ENCODE measurements at regions not wholly inside any gene's neighbourhood (a gene's known extent, or its start where the extent isn't known, plus 50 kb on each side); places are given as distances from the start of the nearest gene placed in this dataset.

DNA sequence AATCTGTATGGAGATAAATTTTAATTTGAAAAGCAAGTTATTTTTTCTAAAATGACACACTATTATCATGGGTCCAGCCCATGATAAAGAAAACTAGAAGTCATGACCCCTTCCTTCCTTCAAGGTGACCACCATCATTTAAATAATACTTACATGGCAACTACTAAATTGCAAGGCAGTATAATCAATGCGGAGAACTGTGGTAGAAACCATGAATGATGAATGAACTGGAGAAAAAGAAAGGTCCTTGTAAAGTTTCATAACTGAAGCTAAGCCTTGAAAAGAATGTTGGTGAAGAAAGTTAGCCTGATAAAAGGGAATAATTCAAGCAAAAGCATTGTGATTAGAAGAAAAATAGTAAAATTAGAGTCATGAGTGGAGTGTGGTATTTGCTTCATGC lies 222.9 kb upstream of the TBC1D5 start:
- Histone ChIP-seq H3K27me3 (ENCODE audit: insufficient read depth, low read length) (no peaks in the 10 kb centered on the region), H3K36me3 (ENCODE audit: insufficient read depth, low read length) (no peaks in the 10 kb centered on the region), H3K4me1 (ENCODE audit: insufficient read depth, low read length) (no peaks in the 10 kb centered on the region), H3K79me2 (ENCODE audit: insufficient read depth, low read length) (no peaks in the 10 kb centered on the region), H4K20me1 (ENCODE audit: insufficient read depth, low read length) (no peaks in the 10 kb centered on the region), H2AFZ (ENCODE audit: low read length) (no peak overlapping the region), H3K27ac (ENCODE audit: low read depth, low read length) (no peak overlapping the region), H3K4me2 (ENCODE audit: insufficient read depth, low read length) (no peak overlapping the region), H3K9me3 (ENCODE audit: low read depth, low read length) (no peaks in the 10 kb centered on the region), H3K4me3 (ENCODE audit: insufficient read depth, low read length) (no peak overlapping the region)
- DNase-seq (ENCODE audit: insufficient read length, low spot score, missing footprints): no peak
- TF ChIP-seq, protein P1, sequence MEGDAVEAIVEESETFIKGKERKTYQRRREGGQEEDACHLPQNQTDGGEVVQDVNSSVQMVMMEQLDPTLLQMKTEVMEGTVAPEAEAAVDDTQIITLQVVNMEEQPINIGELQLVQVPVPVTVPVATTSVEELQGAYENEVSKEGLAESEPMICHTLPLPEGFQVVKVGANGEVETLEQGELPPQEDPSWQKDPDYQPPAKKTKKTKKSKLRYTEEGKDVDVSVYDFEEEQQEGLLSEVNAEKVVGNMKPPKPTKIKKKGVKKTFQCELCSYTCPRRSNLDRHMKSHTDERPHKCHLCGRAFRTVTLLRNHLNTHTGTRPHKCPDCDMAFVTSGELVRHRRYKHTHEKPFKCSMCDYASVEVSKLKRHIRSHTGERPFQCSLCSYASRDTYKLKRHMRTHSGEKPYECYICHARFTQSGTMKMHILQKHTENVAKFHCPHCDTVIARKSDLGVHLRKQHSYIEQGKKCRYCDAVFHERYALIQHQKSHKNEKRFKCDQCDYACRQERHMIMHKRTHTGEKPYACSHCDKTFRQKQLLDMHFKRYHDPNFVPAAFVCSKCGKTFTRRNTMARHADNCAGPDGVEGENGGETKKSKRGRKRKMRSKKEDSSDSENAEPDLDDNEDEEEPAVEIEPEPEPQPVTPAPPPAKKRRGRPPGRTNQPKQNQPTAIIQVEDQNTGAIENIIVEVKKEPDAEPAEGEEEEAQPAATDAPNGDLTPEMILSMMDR (IDR thresholded peaks at IDR 0.05; ENCODE audit: extremely low read depth, low read depth, low read length): no peak

DNA sequence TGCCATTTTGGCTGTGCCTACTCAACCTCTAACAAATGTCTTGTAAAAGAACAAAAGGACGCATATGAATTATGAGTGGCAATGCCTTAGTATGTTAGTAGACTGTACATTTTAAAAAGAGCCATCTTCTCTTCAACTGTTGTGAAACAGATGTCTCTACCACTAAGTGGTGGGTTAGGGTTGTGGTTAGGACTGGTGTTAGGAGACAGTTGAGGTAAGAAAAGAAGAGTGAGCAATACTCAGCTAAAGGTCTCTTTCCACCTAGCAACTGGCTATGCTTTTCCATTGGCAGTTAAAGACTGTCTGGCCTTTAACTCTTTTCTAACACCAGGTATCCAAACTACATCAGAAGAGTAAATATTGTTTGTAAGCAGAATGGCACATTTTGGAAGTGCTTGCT lies 221.7 kb upstream of the TBC1D5 start:
- no peak for DNase-seq (ENCODE audit: insufficient read length, low spot score, missing footprints)
- Histone ChIP-seq H3K79me2 (ENCODE audit: insufficient read depth, low read length) (no peaks in the 10 kb centered on the region), H3K4me2 (ENCODE audit: insufficient read depth, low read length) (no peak overlapping the region)

DNA sequence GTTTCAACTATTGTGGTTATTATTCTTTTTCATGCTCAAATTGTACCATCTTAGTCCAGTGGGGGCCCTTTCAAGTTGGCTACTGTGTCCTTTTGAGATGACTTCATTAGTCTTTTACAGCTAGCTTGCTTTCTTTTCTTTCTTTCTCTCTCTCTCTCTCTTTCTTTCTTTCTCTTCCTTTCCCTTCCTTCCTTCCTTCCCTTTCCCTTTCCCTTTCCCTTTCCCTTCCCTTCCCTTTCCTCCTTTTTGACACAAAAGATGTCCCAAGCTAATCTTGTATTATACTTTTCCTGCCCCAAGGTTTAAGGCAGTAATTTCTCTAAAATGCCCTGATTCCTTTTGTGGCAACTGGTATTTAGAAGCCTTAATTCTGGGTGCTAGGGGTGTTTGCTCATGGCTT lies 213.0 kb upstream of the TBC1D5 start:
- no peaks in the 10 kb centered on the region for H3K4me1 ChIP-seq (ENCODE audit: insufficient read depth, low read length)
- H3K4me2 ChIP-seq (ENCODE audit: insufficient read depth, low read length): no peak overlapping the region
- no peaks in the 10 kb centered on the region for H3K36me3 ChIP-seq (ENCODE audit: insufficient read depth, low read length)
- no peak overlapping the region for H3K27ac ChIP-seq (ENCODE audit: low read depth, low read length)
- TF ChIP-seq, protein P1 (IDR thresholded peaks at IDR 0.05; ENCODE audit: extremely low read depth, low read depth, low read length): no peak
- no peaks in the 10 kb centered on the region for H3K79me2 ChIP-seq (ENCODE audit: insufficient read depth, low read length)
- H4K20me1 ChIP-seq (ENCODE audit: insufficient read depth, low read length): no peaks in the 10 kb centered on the region
- no peak overlapping the region for H3K4me3 ChIP-seq (ENCODE audit: insufficient read depth, low read length)
- DNase-seq (ENCODE audit: insufficient read length, low spot score, missing footprints): no peak
- no peaks in the 10 kb centered on the region for H3K9me3 ChIP-seq (ENCODE audit: low read depth, low read length)
- H3K27me3 ChIP-seq (ENCODE audit: insufficient read depth, low read length): no peaks in the 10 kb centered on the region
- no peak overlapping the region for H2AFZ ChIP-seq (ENCODE audit: low read length)

More for the DNA sequence above, 221.7 kb upstream of the TBC1D5 start:
- no peaks in the 10 kb centered on the region for H3K36me3 ChIP-seq (ENCODE audit: insufficient read depth, low read length)
- no peaks in the 10 kb centered on the region for H4K20me1 ChIP-seq (ENCODE audit: insufficient read depth, low read length)
- H3K27ac ChIP-seq (ENCODE audit: low read depth, low read length): no peak overlapping the region
- H2AFZ ChIP-seq (ENCODE audit: low read length): no peak overlapping the region
- H3K27me3 ChIP-seq (ENCODE audit: insufficient read depth, low read length): no peaks in the 10 kb centered on the region
- no peaks in the 10 kb centered on the region for H3K4me1 ChIP-seq (ENCODE audit: insufficient read depth, low read length)
- no peak overlapping the region for H3K4me3 ChIP-seq (ENCODE audit: insufficient read depth, low read length)
- TF ChIP-seq, protein P1 (IDR thresholded peaks at IDR 0.05; ENCODE audit: extremely low read depth, low read depth, low read length): no peak
- H3K9me3 ChIP-seq (ENCODE audit: low read depth, low read length): no peaks in the 10 kb centered on the region

DNA sequence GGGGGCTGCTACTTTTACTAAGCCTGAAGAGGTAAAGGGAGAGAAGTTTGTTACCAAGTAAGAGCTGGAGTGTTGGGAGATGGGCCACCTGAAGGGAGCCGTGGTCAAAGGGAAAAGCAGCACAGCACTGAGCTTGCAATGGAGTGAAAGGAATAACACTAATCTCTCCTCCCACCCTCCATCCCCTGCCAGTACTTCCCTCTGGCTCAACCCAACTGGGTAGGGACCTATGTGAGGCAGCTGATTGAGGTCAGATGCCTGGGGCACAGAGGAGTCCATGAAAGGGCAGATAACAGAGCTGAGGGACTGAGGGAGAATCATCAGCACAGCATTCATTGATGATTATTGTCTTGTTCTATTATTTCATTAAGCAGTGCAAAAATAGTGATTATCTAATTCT lies 212.4 kb upstream of the TBC1D5 start:
- DNase-seq (ENCODE audit: insufficient read length, low spot score, missing footprints): no peak
- no peaks in the 10 kb centered on the region for H3K4me1 ChIP-seq (ENCODE audit: insufficient read depth, low read length)
- H3K79me2 ChIP-seq (ENCODE audit: insufficient read depth, low read length): no peaks in the 10 kb centered on the region
- no peaks in the 10 kb centered on the region for H4K20me1 ChIP-seq (ENCODE audit: insufficient read depth, low read length)
- H3K27ac ChIP-seq (ENCODE audit: low read depth, low read length): no peak overlapping the region
- no peaks in the 10 kb centered on the region for H3K27me3 ChIP-seq (ENCODE audit: insufficient read depth, low read length)
- TF ChIP-seq, protein P1 (IDR thresholded peaks at IDR 0.05; ENCODE audit: extremely low read depth, low read depth, low read length): no peak
- H3K4me3 ChIP-seq (ENCODE audit: insufficient read depth, low read length): no peak overlapping the region
- H2AFZ ChIP-seq (ENCODE audit: low read length): no peak overlapping the region
- no peaks in the 10 kb centered on the region for H3K36me3 ChIP-seq (ENCODE audit: insufficient read depth, low read length)
- no peak overlapping the region for H3K4me2 ChIP-seq (ENCODE audit: insufficient read depth, low read length)
- H3K9me3 ChIP-seq (ENCODE audit: low read depth, low read length): no peaks in the 10 kb centered on the region
